Upper lobe of right lung (tissue), 1 donor: ENCODE measurements at regions not wholly inside any gene's neighbourhood (a gene's known extent, or its start where the extent isn't known, plus 50 kb on each side); places are given as distances from the start of the nearest gene placed in this dataset.

Experiments used
- ATAC-seq: fragments of 200-7000 bp; cut with Tn5 transposase; one replicate; pipeline ENCODE4 v1.9.1; 2020; ENCODE audit warnings: mild to moderate bottlenecking, moderate library complexity
- DNase-seq: peaks from one replicate; pipeline ENCODE4 v3.0.0-alpha.2; 2020
- H3K27ac ChIP-seq: fragments of 200-600 bp; one replicate; pipeline ENCODE4 v1.8.0; 2022
- H3K27me3 ChIP-seq: fragments of 200-600 bp; one replicate; pipeline ENCODE4 v1.8.0; 2022; ENCODE audit warnings: mild to moderate bottlenecking
- H3K36me3 ChIP-seq: fragments of 200-600 bp; one replicate; pipeline ENCODE4 v1.8.0; 2022
- H3K4me1 ChIP-seq: fragments of 200-600 bp; one replicate; pipeline ENCODE4 v1.8.0; 2022
- H3K4me3 ChIP-seq: fragments of 200-600 bp; one replicate; pipeline ENCODE4 v1.8.0; 2022; ENCODE audit warnings: mild to moderate bottlenecking
- H3K9me3 ChIP-seq: fragments of 200-600 bp; one replicate; pipeline ENCODE4 v1.8.0; 2022
- intact Hi-C: fragments of 100-400 bp; cut with DNase I; formaldehyde crosslinking; loops from one replicate; pipeline ENCODE4 v1.11.0; 2022
- TF ChIP-seq, protein P1 (sequence below): fragments of 200-600 bp; IDR thresholded peaks from one replicate; pipeline ENCODE4 v1.8.0; 2022; ENCODE audit warnings: antibody characterized with exemption
- donor health status: DM: no; HTN: yes; CAD: no; lungs with severe emphysema.

DNA sequence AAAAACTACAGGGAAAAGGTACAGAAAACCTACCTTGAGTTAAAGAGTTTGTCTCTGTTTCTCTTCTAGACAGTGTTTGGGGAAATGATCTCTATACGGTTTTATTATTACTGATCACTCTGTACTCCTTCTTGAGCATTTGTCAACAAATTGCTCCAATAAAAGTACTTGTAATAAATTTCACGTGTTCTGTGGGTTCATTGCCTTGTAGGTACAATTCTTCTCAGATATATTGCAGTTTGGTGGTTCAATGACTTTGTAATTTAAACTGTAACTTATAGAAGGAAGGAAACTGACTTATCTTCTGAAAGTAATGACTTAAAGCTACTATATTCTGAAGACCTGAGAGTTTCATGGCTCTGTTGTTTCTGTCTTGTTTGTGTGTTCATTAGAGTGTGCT, 319.9 kb upstream of the PCSK5 start:
- Histone ChIP-seq H3K9me3 (no peaks in the 10 kb centered on the region), H3K4me1 (no peaks in the 10 kb centered on the region), H3K27me3 (no peaks in the 10 kb centered on the region), H3K27ac (no peak overlapping the region), H3K36me3 (no peaks in the 10 kb centered on the region), H3K4me3 (no peak overlapping the region)
- intact Hi-C loops, result no loop called here
- ATAC-seq (no peak), DNase-seq (no peak)
- TF ChIP-seq, protein P1, sequence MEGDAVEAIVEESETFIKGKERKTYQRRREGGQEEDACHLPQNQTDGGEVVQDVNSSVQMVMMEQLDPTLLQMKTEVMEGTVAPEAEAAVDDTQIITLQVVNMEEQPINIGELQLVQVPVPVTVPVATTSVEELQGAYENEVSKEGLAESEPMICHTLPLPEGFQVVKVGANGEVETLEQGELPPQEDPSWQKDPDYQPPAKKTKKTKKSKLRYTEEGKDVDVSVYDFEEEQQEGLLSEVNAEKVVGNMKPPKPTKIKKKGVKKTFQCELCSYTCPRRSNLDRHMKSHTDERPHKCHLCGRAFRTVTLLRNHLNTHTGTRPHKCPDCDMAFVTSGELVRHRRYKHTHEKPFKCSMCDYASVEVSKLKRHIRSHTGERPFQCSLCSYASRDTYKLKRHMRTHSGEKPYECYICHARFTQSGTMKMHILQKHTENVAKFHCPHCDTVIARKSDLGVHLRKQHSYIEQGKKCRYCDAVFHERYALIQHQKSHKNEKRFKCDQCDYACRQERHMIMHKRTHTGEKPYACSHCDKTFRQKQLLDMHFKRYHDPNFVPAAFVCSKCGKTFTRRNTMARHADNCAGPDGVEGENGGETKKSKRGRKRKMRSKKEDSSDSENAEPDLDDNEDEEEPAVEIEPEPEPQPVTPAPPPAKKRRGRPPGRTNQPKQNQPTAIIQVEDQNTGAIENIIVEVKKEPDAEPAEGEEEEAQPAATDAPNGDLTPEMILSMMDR, result no peak

DNA sequence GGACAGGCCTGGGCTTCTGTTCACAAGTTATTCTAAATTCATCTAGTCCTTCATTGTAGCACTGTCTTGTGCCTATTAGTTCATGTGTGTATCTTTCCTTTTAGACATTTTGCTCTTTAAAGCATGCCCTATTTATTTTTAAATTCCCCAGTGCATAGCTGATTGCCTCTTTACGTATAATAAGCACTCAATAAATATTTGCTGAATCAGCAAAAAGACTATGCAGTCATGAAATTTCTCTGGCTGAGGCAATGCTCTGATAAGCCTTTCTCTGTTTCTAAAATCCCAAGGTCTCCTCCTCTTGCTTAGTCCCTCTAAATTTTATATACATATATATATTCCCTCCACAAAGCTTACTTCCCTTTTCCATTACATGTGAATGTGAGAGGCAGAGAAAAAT, 315.9 kb upstream of the PCSK5 start:
- no peak for DNase-seq
- Histone ChIP-seq H3K27ac (no peak overlapping the region), H3K36me3 (no peaks in the 10 kb centered on the region), H3K27me3 (no peaks in the 10 kb centered on the region), H3K9me3 (no peaks in the 10 kb centered on the region), H3K4me1 (no peaks in the 10 kb centered on the region), H3K4me3 (no peak overlapping the region)
- no peak for ATAC-seq
- TF ChIP-seq, protein P1, result no peak
- intact Hi-C loops, result no loop called here

DNA sequence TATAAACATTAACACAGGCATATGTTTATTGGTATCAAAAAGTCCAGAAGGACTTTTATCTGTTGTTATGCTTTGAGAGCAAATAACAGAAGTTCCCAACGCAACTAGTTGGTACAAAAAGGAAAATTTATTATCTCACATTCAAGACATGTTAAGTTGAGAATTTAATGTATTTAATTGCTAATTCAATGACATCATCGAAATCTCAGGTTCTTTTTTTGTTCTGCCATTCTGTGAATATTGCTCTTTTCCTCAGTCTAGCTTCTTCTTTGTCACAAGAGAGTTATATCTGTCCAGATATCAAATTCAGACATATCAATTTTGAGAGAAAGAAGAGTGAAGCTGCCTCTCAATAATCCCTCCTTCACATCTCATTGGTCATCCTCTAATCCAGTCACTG, 307.6 kb upstream of the PCSK5 start:
- H3K4me3 ChIP-seq, result no peak overlapping the region
- ATAC-seq (no peak), DNase-seq (no peak)
- no peaks in the 10 kb centered on the region for H3K36me3 ChIP-seq
- no peaks in the 10 kb centered on the region for H3K9me3 ChIP-seq
- no peaks in the 10 kb centered on the region for H3K4me1 ChIP-seq
- TF ChIP-seq, protein P1, result no peak
- intact Hi-C loops, result no loop called here
- no peaks in the 10 kb centered on the region for H3K27me3 ChIP-seq
- H3K27ac ChIP-seq, result no peak overlapping the region

DNA sequence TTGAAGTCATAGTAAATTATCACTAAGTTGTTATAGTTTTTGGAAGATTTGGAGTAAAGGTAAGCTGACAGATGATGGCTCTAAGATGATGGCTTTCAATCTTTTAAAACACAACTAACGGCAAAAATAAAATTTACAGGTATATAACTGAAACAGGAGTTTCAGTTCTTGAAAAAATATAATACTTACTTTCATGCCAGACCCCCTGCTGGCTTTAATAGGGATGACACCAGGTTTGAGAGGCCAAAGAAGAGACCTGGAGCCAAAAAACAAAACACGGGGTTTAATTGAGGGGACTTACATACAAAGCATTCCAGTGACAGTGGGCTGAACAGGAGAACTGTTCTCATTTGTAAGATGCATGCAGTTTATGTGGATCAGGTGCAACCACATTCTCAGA, 301.7 kb upstream of the PCSK5 start:
- Histone ChIP-seq H3K27ac (no peak overlapping the region), H3K9me3 (no peaks in the 10 kb centered on the region), H3K27me3 (no peaks in the 10 kb centered on the region), H3K4me3 (no peak overlapping the region), H3K36me3 (no peaks in the 10 kb centered on the region), H3K4me1 (no peaks in the 10 kb centered on the region)
- intact Hi-C loops, result no loop called here
- TF ChIP-seq, protein P1, result peak; percentile 22
- DNase-seq, result no peak
- no peak for ATAC-seq

DNA sequence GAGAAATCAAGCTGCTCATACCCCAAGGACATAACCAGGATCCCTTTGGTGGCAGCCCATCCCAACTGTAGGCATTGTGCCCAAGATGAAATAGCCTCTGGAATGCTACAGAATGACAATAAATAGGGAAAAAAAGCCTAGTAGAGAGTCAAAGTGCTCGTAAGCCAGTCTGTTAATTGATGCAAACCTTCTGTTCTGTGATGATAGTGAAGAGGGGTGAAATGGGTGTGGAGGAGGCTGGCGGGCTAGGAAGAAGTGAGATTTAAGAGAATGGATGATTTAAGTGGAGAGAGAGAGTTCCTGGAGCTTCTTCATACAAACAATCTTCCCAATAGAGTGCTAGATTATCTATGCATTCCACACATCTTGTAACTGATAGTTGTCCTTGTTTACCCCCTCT, 301.0 kb upstream of the PCSK5 start:
- no peaks in the 10 kb centered on the region for H3K9me3 ChIP-seq
- intact Hi-C loops, result no loop called here
- TF ChIP-seq, protein P1, result no peak
- no peaks in the 10 kb centered on the region for H3K36me3 ChIP-seq
- DNase-seq, result no peak
- no peak overlapping the region for H3K4me3 ChIP-seq
- no peak overlapping the region for H3K27ac ChIP-seq
- no peaks in the 10 kb centered on the region for H3K4me1 ChIP-seq
- no peaks in the 10 kb centered on the region for H3K27me3 ChIP-seq
- ATAC-seq, result peak; percentile 35

DNA sequence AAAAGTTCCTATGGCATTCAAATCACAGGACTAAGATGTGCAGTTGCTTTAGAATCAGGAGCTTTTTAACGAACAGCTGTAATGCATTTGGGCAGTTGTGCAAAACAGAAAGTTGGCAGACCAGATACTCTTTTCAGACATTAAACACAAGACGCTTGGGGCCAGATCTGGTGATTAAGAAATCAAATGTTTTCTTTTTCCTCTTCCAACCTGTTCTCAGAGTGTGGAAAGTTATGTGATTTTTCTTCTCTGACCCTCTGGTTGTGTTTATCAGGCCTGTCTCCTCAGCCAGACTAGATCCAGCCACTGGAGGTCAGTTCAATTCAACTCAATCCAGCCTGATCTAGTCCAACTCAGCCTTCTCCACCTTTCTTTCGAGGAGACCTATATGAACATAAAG, 298.5 kb upstream of the PCSK5 start:
- intact Hi-C loops, result no loop called here
- Histone ChIP-seq H3K36me3 (no peaks in the 10 kb centered on the region), H3K27ac (no peak overlapping the region), H3K4me3 (no peak overlapping the region), H3K4me1 (no peaks in the 10 kb centered on the region), H3K9me3 (no peaks in the 10 kb centered on the region), H3K27me3 (no peaks in the 10 kb centered on the region)
- DNase-seq (no peak), ATAC-seq (no peak)
- TF ChIP-seq, protein P1, result no peak
